GM04504 (cell line): ENCODE measurements at regions not wholly inside any gene's neighbourhood (a gene's known extent, or its start where the extent isn't known, plus 50 kb on each side); places are given as distances from the start of the nearest gene placed in this dataset.

ENCODE experiments used
- DNase-seq: peaks from one replicate; pipeline ENCODE4 v3.0.0-alpha.2; 2012; ENCODE audit warnings: low read depth

DNA sequence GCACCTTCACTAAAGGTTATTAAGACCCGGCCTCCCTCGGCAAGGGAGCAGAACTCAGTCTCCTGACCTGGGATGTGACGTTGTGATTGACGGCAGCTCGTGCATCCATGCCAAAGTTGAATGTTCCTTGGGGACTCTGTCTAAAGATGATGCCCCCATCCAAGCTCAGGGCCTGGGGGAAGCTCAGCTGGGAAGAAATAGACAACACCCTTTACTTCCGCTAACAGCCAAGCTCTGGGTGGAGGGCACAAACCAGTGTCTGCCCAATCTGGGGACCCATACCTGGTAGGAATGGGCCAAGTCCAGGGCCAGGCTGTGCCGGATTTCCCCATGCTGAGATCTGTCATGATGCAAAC is 95.4 kb downstream of the RMI2 start:
- no peak for DNase-seq

DNA sequence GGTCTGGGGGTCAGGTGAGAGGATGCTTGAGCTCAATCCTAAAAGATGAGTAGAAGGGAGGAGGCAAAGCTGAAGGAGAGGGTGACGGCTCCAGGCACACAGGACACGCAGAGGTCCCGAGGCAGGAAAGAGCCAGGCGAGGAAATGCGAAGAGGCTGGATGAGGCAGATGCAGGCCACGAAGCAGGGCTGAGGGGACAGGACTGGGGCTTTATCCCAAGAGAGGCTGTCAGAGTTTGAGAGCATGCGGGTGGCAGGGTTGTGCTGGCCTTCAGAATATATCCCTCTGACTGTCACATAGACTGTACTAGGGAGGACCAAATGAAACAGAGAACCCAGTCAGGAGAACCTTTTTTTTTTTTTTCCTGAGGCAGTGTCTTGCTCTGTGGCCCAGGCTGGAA is 100.2 kb downstream of the RMI2 start:
- DNase-seq, result no peak

DNA sequence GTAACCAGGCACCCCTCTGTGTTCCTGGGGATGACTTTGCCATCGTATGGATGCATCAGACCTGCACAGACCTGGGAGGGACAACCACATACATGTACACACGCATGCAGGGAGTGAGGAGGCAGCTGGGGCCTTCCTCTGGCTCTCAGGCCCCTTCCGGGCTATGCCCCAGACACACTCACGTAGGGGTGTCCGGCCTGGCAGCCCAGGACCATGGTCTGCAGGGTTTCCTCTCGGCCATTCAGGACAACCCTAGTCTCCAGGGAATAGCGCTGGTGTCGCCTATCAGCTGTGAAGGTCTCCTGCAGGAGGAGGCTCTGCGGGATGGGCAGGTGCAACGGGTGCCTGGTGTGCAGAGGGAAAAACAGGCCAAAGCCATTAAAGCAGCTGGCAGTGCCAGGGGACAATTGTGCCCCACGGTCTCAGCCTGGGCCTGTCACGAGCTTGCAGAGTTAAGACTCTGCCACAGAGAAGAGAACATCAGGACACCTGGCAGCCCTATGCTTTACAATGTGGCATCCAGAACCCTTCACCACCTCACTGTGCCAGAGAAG is 101.4 kb downstream of the RMI2 start:
- no peak for DNase-seq

DNA sequence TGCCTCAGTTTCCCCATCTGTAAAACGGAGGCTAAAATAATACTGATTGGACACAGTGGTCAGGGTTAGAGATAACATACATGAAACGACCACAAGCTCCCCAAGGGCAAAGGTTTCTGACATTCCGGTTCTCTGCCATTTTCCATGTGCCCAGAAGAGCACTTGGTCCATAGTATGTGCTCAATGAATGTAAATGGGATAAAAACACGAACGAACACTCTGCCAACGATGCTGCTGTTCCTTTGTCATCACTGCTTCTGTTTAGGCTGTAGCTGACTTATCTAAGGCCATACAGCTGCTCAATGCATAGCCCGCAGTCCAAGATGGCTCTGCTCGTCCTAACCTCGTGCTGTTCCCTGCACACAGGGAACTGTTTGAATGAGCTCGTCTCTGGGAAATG is 102.0 kb downstream of the RMI2 start:
- DNase-seq, result no peak

DNA sequence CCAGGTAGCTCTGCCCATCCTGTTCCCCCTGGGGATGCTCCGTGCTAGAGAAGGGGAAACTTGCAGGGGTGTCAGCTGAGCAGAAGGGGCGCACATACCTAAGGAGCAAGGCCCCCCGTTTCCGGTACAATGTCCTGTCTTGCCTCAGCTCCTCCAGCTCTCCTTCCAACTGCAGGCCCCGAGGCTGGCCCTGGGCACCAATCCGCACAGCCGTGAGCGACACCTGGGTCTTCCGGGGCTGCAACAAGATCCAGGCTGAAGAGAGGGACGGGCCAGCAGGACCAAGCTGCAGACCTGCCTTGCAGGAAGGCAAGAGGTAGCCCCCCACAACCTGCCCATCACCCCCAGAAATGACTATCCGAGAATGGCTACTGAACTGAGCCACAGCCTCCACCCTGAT is 102.6 kb downstream of the RMI2 start:
- DNase-seq, result no peak

DNA sequence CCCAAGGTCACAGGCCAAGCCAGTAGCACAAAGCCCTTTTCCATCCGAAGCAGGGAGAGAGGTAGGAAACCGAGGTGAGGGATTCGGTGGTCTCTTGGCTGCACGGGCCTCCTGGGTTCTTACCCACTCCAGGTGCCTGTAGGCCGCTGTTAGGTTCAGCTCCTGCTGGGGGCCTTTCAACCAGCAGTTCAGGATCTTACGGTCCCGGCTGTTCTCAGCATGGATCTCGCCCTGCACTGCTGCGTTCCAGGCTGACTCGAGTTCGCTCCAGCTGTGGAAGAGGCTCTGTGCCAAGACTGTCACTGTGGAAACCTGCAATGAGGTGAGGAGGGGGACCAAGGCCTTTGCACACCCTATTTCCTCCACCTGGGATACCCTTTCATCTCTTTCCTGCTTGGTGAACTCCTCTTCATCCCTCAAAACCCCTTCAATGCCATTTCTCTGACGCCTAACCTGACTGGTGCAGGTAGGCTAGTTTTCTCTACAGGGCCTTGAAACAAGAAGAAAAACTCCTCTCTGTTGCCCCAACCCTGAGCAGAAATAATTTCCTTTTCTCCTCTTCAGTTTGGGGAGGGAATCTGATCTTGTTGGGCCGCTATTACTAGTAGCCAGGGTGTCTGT is 103.6 kb downstream of the RMI2 start:
- no peak for DNase-seq

DNA sequence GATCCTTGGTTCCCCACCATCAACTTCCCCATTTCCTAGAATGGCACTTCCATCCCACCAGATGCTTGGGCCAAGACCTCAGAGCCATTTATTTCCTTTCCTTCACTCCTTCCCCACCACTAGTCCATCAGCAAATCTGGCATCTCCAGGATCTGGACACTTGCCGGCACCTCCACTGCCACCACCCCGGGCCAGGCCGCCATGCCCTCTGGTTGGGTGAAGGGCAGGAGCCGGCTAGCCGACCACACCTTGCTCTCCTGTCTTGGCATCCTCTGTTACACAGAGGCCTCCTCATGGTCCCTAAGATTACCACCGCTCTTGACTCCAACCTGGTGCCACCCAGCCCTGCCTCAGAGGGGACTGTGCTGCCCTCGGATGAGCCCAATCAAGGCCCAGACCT is 104.5 kb downstream of the RMI2 start:
- DNase-seq, result no peak

DNA sequence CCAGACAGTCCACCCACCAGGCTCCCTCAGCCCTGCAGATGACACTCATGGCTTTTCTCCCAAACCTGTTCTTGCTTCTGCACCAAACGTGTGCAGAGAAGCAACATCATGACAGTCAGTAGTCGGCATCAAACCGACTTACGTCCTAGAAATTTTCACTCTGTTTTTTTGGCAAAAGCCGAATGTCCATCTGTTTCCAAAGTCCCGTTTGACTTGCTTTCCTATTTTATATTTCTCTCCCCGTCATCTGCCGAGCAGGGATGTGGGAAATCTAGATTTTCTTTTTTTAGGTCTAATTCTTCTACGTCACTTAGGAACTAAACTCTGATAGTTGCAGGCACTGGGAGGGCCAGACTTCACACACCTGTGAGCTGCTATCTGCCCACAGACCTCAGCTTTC is 104.9 kb downstream of the RMI2 start:
- DNase-seq, result no peak

DNA sequence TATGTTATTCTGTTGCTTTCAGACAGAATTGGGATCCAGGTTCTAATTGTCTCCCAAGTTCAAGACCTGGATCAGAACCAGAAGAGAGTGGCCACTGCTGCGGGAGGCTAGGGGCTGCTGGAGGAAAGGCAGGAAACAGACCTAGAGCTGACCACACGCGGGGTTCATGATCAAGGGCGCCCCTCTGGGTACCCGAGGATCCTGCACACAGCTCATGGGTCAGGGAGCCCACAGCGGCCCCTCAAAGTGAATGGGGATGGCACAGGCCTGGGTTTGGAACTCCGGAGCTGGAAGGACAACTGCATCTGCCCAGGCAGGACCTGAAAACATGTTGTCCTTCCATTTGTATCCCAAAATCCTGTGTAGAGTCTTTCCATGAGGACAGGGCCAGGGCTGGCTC is 107.0 kb downstream of the RMI2 start:
- DNase-seq, result no peak

DNA sequence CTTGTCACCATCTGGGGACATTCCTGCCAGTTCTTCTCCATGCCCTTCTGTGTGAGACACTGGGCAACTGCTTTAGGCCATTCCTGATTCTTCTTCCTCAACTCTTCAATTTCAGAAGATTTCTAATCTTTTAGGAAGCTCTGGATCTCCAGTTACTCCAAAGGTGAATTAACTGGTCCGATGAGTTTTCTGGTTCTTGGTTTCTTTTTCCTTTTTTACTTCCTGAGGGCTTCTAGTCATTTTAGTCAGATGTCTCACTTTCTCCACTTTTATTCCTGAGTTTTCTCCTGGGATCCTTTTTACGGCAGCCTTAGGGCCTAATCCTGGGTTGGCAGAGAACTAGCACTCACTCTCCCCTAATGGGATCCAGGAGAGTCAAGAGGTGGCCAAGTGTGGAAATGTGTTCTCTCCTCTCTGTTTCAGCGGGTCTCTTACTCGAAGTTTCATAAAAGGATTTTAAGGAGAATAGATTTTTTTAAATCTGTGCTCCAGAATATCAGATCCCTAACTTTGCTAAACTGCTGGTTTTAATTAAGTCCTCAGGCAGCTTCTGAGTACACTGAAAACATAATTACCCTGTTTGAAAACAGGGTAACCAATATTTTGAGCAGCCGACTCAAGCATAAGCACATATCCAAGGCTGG is 107.6 kb downstream of the RMI2 start:
- DNase-seq, result no peak

DNA sequence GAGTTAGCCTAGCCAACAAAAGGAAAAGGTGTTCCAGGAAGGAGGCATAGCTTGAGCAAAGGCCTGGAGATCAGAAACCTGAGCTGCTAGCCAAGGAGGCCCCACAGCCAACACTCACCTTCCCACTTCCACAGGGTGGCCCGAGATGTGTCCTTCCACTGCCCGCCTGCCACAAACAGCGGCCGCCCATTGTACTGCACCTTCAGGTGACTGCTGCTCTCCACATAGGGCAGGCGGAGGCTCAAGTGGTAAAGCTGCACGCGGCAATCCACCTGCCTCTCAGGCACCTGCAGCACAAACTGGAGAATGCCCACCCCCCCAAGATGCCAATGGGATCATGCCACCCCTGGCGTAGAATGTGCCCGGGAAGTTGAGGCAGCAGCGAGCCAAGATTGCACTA is 111.5 kb downstream of the RMI2 start:
- DNase-seq, result no peak

DNA sequence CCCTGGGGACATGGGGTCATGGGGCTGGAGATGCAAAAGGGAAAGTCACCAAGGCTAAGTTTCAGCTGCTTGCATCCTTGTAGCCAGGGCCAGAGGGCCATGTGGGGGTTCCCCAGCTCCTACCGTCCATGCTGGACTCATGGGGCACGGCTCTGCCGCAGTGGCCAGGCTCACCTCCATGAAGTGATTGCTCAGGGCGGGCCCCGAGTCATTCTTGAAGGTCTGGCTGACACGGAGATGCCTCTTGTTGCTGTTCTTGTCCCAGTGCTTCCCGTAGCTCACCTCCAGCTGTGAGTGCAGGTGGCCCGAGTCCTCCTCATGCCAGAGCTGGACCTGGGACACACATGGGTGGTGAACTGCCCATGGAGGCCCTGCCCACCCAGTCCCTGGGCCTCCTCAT is 114.5 kb downstream of the RMI2 start:
- DNase-seq, result no peak

DNA sequence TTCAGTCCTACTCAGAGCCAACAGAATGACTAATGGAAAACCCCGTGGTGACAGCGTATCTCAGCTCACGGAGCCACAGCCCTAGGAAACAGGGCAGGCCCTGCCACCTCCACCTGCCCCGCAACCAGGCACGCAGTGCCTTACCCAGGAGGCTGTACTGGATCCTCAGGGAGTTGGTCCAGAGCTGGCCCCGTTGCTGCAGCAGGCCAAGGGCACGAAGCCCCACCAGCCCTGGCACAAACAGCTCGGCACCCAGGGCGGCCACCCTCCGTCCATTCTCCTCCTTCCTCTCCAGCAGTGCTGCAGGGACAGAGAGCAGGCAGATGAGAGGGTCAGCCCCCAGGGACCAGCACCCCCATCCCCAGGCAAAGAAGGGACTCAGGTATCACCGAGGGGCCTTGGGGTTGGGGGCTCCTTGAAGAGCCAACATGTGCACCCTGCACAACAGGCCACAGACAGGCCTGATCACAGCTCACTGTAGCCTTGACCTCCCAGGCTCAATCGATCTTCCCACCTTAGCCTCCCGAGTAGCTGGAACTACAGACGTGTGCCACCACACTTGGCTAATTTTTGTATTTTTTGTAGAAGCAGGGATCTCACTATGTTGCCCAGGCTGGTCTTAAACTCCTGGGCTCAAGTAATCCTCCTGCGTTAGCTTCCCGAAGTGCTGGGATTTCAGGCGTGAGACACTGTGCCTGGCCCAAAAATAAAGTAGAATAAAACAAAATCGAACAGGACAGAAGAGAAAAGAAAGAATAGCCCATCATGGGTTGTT is 115.7 kb downstream of the RMI2 start:
- no peak for DNase-seq

DNA sequence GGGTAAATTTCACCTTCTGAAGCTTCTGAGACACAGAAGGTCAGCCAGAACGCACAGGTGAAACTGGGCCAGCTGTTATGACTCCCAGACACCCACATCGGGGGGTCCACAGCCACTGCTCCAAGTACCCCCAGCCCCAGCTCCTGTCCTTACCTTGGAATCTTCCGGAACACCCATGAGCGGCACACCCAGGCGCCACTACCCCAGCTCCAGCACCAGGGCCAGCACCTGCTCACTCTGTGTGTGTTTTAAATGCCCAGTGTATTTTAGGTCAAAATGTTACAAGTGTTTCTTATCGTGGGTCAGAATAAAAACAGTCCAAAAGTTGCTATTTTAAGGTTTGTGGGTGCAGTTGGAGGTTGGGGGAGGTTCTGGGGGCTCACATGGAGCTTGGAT is 116.3 kb downstream of the RMI2 start:
- no peak for DNase-seq

DNA sequence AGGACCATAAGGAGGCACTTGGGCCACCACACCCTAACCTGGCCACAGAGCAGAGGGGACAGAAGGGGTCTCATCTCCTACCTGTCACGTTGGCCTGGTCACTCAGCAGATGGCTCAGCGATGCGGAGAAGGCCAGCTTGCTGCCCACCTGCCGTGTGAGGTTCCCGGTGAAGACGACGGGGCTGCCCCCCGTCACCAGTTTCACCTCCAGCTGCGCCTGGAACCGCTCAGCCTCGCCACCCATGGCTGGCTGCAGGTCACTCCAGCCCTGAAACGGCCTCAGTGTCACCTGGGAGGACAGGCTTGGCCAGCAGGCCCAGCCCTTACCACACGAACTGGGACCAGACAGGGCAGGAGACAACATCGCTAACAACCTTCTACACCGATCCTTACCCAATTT is 116.8 kb downstream of the RMI2 start:
- DNase-seq, result no peak

DNA sequence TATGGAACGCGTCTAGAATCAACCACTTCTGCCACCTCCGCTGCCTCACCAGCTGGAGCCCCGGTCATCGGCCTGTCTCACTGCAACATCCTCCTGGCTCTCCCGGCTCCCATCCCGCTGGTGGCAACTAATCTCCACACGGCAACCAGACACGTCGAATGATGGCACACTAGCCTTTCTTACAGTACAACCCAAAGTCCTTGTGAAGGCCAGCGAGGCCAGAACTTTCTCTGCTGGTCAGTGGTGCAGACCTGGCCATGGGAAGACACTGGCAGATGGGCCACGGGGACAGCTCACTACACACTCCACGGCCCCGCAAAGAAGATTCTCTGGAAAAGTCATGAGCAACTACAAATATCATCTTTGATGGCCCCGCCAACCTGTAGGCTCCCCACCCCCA is 117.6 kb downstream of the RMI2 start:
- no peak for DNase-seq

DNA sequence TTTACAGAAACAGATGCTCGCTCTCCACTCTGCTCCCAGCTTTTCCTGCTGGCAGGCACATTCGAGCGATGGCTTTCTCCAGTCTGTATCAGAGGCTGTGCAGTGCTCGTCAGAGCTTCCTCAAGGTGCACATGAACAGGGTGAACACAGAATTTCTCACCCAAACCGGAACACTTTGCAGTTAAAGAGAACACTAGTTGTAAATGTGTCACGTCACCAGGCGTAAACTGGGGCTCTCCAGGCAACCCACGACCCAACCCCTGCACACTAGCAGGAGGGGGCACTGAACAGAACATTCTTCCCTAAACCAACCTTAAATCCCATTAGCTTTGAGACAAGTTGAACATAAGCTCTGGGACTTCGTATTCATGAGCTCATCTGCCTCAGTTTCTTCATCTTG is 119.0 kb downstream of the RMI2 start:
- DNase-seq, result no peak

DNA sequence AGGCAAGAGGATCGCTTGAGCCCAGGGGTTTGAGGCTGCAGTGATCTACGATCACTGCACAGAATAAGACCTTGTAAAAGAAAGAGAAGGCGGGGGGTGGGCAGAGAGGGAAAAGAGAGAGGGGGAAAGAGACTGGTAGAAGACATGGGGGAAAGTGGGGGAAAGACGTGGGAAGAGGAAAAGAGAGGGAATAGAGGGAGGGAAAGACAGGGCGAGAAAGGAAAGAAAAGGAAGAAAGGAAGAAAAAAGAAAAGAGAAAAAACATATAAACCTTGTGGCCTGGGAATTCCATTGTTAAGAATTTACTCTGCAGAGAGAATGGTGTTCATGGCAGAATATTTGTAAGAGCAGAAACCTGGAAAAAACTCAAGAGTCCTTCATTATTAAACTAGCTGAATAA is 120.4 kb downstream of the RMI2 start:
- no peak for DNase-seq

DNA sequence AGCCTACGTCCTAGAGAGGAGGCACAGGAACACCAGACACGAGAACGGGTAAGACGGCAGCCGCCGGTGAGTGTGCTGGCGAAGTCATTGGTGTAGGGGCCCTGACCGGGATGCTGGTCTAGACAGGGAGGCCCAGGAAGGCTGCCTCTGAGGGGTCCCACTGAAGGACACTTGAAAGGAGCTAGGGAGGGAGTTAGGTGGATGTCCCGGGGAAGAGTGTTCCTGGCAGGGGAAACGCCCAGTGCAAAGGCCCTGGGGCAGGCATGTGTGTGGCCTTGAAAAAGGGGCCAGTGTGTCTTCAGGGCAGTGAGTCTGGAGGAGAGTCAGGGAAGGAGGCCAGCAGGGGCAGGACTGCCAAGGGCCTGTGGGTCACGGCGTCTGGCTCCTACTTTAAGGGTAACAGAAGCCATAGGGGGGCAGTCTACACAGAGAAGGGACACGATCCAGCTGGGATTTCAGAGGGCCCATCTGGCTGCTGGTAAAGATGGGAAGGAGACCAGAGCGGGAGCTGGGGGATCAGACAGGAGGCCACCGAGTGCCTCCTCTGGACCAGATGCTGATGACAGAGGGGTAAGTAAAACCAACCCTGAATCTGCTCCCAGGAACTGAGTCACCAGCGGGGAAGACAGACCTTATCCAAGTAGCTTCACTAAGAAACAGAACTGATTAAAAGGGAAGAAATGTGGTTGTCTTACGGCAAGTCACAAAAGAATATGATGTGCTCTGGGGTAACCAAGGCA is 115.9 kb downstream of the LITAF start:
- DNase-seq, result no peak

DNA sequence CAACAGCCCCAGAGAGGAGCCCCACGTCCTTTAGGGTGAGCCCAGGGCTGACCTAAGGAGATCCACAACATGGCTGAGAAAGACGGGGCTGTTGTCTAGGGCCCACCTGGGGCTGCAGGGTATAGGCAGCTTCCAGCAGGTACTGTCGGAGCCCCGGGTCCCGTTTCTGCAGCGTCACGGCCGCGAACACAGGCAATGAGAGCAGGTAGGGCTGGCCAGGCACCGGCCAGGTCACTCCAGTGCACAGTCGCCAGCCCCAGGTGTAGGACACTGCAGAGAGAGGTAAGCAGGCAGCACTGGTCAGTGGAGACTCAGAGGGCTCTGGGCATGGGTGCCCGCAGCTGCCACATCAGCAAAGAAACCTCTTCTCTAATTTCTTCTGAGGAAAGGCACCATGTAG is 115.2 kb downstream of the LITAF start:
- no peak for DNase-seq

DNA sequence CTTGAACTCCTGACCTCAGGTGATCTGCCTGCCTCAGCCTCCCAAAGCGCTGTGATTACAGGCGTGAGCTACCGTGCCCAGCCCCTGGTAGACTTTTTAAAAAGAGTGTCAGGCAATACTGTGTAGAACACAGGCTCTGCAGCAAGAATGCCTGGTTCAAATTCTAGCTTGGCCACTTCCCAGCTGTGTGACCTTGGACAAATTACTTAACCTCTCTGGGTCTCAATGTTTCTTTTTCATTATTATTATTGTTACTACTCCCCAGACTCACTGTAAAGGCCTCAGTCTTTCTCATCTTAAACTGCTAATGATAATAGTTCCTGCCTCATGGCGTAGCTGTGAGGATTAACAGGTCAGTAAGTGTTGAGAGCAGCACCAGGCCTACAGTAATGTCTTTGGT is 114.3 kb downstream of the LITAF start:
- no peak for DNase-seq

DNA sequence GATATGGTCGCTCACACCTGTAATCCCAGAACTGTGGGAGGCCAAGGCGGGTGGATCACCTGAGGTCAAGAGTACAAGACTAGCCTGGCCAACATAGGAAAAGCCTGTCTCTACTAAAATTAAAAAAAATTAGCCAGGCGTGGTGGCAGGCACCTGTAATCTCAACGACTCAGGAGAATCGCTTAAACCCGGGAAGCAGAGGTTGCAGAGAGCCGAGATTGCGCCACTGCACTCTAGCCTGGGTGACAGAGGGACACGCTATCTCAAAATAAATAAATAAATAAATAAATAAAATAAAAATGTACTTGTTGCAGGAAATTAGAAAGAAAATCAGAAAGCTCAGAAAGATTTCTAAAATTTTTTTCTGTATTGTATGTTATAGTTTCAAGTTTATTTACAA is 113.9 kb downstream of the LITAF start:
- DNase-seq, result no peak

DNA sequence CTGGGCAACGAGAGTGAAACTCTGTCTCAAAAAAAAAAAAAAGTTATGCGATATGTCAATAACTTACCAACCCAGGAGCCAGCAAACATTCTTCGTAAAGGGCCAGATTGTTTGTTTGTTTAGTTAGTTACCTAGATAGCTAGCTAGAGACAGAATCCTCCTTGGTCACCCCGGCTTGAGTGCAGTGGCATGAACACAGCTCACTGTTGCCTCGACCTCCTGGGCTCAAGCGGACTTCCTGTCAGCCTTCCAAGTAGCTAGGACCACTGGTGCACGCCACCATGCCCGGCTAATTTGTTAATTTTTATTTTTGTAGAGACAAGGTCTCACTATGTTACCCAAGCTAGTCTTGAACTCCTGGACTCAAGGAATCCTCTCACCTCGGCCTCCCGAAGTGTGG is 113.0 kb downstream of the LITAF start:
- DNase-seq, result no peak
